AG10803 (cell line): ENCODE measurements at regions not wholly inside any gene's neighbourhood (a gene's known extent, or its start where the extent isn't known, plus 50 kb on each side); places are given as distances from the start of the nearest gene placed in this dataset.
"Not testable (repeated sequence)": the region's sequence is repeated elsewhere in the genome, so short reads cannot be mapped to it uniquely, and the experiment has no call there.

Experiments
- DNase-seq: peaks from one replicate; pipeline ENCODE4 v3.0.0; 2010; ENCODE audit warnings: low read depth
- H3K4me3 ChIP-seq: 2 replicates; pipeline ENCODE4 v1.5.1; 2011; ENCODE audit warnings: mild to moderate bottlenecking, low read length, control low read depth
- CTCF ChIP-seq: conservative IDR thresholded peaks from 2 replicates; pipeline ENCODE4 v1.5.1; 2011; ENCODE audit warnings: mild to moderate bottlenecking, low read length, control low read depth, inconsistent platforms

- no peak overlapping the region for H3K4me3 ChIP-seq
- no peak for DNase-seq
- no peak for TF ChIP-seq CTCF
Measured at GRCh38 chr6:12530345-12530744, 186.2 kb upstream of the PHACTR1 start.

- no peak overlapping the region for H3K4me3 ChIP-seq
- no peak for DNase-seq
- TF ChIP-seq CTCF = no peak
Measured at GRCh38 chr6:12533586-12533985, 183.0 kb upstream of the PHACTR1 start.

- no peak for DNase-seq
- TF ChIP-seq CTCF = no peak
- no peak overlapping the region for H3K4me3 ChIP-seq
Measured at GRCh38 chr6:12534069-12534853, 182.3 kb upstream of the PHACTR1 start.

GRCh38 chr6:12535586-12536314 is 180.8 kb upstream of the PHACTR1 start:
- no peak overlapping the region for H3K4me3 ChIP-seq
- DNase-seq = no peak
- TF ChIP-seq CTCF = no peak

GRCh38 chr6:12536416-12536815 is 180.2 kb upstream of the PHACTR1 start:
- no peak for DNase-seq
- no peak for TF ChIP-seq CTCF
- no peak overlapping the region for H3K4me3 ChIP-seq

- no peak overlapping the region for H3K4me3 ChIP-seq
- DNase-seq = no peak
- TF ChIP-seq CTCF = no peak
Measured at GRCh38 chr6:12537389-12537788, 179.2 kb upstream of the PHACTR1 start.

- DNase-seq = peak; percentile 24
- no peak overlapping the region for H3K4me3 ChIP-seq
- TF ChIP-seq CTCF = no peak
Measured at GRCh38 chr6:12538881-12539357, 177.6 kb upstream of the PHACTR1 start.

- not testable (repeated sequence) for DNase-seq, H3K4me3 ChIP-seq
Measured at GRCh38 chr6:12542319-12543115, 174.1 kb upstream of the PHACTR1 start.
